Esophagus muscularis mucosa (tissue), 3 donors: ENCODE measurements at regions not wholly inside any gene's neighbourhood (a gene's known extent, or its start where the extent isn't known, plus 50 kb on each side); places are given as distances from the start of the nearest gene placed in this dataset.

Experiments
- CTCF ChIP-seq, 3 experiments: fragments of 200-600 bp in 2 of 3; fragments of 450-650 bp in 1 of 3; sonication (generic) in 2 of 3; IDR thresholded peaks; one replicate each; pipeline ENCODE4 v1.5.1; 2017 to 2019; ENCODE audit warnings: antibody characterized with exemption in 3 of 3, mild to moderate bottlenecking in 2 of 3, moderate library complexity in 1 of 3
- POLR2A ChIP-seq: fragments of 450-650 bp; IDR thresholded peaks from one replicate; pipeline ENCODE4 v1.6.1; 2017; ENCODE audit warnings: antibody characterized with exemption, moderate library complexity, mild to moderate bottlenecking, low read depth

- TF ChIP-seq CTCF (IDR thresholded peaks at IDR 0.05) (no peak), POLR2A (no peak)
Observed at GRCh38 chr2:215652388-215652787, 216.5 kb upstream of the FN1 start.
